ENCODE measurements at regions not wholly inside any gene's neighbourhood (a gene's known extent, or its start where the extent isn't known, plus 50 kb on each side); places are given as distances from the start of the nearest gene placed in this dataset.

- Histone ChIP-seq H3K4me1 (peaks cover 0 to 8% (median 0%) of the 10 kb centered on the region in 3 donors), H3K27ac (no peak overlapping the region), H3K9me3 (no peaks in the 10 kb centered on the region), H3K4me3 (no peak overlapping the region), H3K27me3 (no peaks in the 10 kb centered on the region), H3K36me3 (no peaks in the 10 kb centered on the region)
- ATAC-seq: peak; percentile 34
- TF ChIP-seq CTCF (IDR thresholded peaks at IDR 0.05) (peak; percentile 35 to 77 (median 48)), POLR2A (IDR thresholded peaks at IDR 0.05) (no peak), EP300 (IDR thresholded peaks at IDR 0.05) (no peak), POLR2AphosphoS5 (IDR thresholded peaks at IDR 0.05) (no peak)
- 27 to 29% methylated on average over 7 to 10 of the region's 10 CpGs for WGBS, 2 donors (ENCODE audit: low coverage in 1 of 2)
Observed at GRCh38 chr14:56491299-56492285, 88.0 kb upstream of the TMEM260 start.

- H3K4me1 ChIP-seq: peaks cover 0 to 8% (median 0%) of the 10 kb centered on the region in 3 donors
- TF ChIP-seq EP300 (IDR thresholded peaks at IDR 0.05) (no peak), POLR2AphosphoS5 (IDR thresholded peaks at IDR 0.05) (no peak), CTCF (IDR thresholded peaks at IDR 0.05) (no peak), POLR2A (IDR thresholded peaks at IDR 0.05) (no peak)
- WGBS, 2 donors (ENCODE audit: low coverage in 1 of 2): 48 to 86% methylated on average over 1 to 3 of the region's 3 CpGs
Observed at GRCh38 chr14:56494167-56494566, 85.4 kb upstream of the TMEM260 start.

GRCh38 chr14:56498112-56498511 is 81.5 kb upstream of the TMEM260 start:
- Histone ChIP-seq H3K27me3 (no peaks in the 10 kb centered on the region), H3K4me1 (no peaks in the 10 kb centered on the region), H3K27ac (no peak overlapping the region), H3K36me3 (no peaks in the 10 kb centered on the region), H3K4me3 (no peak overlapping the region), H3K9me3 (no peaks in the 10 kb centered on the region)
- no peak for TF ChIP-seq CTCF (IDR thresholded peaks at IDR 0.05)
- TF ChIP-seq EP300 (IDR thresholded peaks at IDR 0.05): no peak
- no peak for TF ChIP-seq POLR2AphosphoS5 (IDR thresholded peaks at IDR 0.05)
- TF ChIP-seq POLR2A (IDR thresholded peaks at IDR 0.05): no peak
- no peak for ATAC-seq
- 61 to 68% methylated on average over 3 of the region's 3 CpGs for WGBS, 2 donors (ENCODE audit: low coverage in 1 of 2)

More at GRCh38 chr14:56494167-56494566, 85.4 kb upstream of the TMEM260 start:
- no peak for ATAC-seq
- H3K36me3 ChIP-seq: no peaks in the 10 kb centered on the region
- H3K27ac ChIP-seq: no peak overlapping the region
- H3K4me3 ChIP-seq: no peak overlapping the region
- H3K27me3 ChIP-seq: no peaks in the 10 kb centered on the region
- no peaks in the 10 kb centered on the region for H3K9me3 ChIP-seq

- peaks cover 10% of the 10 kb centered on the region for H3K27me3 ChIP-seq
- H3K36me3 ChIP-seq: no peaks in the 10 kb centered on the region
- H3K4me3 ChIP-seq: no peak overlapping the region
- no peak for ATAC-seq
- WGBS, 2 donors (ENCODE audit: low coverage in 1 of 2): 28 to 37% methylated on average over 5 of the region's 5 CpGs
- TF ChIP-seq POLR2A (IDR thresholded peaks at IDR 0.05) (no peak), EP300 (IDR thresholded peaks at IDR 0.05) (no peak), CTCF (IDR thresholded peaks at IDR 0.05) (no peak), POLR2AphosphoS5 (IDR thresholded peaks at IDR 0.05) (no peak)
- H3K27ac ChIP-seq: no peak overlapping the region
- H3K4me1 ChIP-seq: no peaks in the 10 kb centered on the region
- H3K9me3 ChIP-seq: no peaks in the 10 kb centered on the region
Observed at GRCh38 chr14:56501909-56502530, 77.6 kb upstream of the TMEM260 start.
